ENCODE measurements at regions not wholly inside any gene's neighbourhood (a gene's known extent, or its start where the extent isn't known, plus 50 kb on each side); places are given as distances from the start of the nearest gene placed in this dataset.

GRCh38 chr4:144580430-144580829 is 65.5 kb upstream of the HHIP start:
- no peak for DNase-seq

- DNase-seq = no peak
Measured at GRCh38 chr4:144582105-144582850, 63.7 kb upstream of the HHIP start.

DNA sequence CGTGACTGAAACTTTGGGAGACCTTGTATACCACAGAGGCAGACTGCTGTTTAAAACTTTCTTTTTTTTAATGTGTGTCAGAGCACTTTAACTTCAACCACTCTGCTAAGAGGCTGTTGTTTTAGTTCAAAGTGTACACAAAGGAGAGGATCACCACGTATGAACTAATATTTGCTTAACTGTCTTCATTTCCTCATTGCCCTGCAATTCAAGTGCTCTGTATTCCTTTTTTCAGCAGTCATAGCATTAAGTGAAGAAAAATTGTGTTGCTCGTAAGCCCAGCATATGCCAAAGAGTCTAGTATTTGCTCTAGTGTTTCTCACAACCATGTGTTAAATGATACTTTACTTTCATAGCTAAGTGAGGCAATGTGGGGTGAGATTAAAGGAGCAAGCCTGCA is 63.0 kb upstream of the HHIP start:
- no peak for DNase-seq

- no peak for DNase-seq
Measured at GRCh38 chr4:144583658-144584057, 62.3 kb upstream of the HHIP start.

GRCh38 chr4:144584428-144584827 is 61.5 kb upstream of the HHIP start:
- no peak for DNase-seq

- no peak for DNase-seq
Measured at GRCh38 chr4:144589512-144589911, 56.4 kb upstream of the HHIP start.

- no peak for DNase-seq
Measured at GRCh38 chr4:144590020-144590419, 55.9 kb upstream of the HHIP start.

DNA sequence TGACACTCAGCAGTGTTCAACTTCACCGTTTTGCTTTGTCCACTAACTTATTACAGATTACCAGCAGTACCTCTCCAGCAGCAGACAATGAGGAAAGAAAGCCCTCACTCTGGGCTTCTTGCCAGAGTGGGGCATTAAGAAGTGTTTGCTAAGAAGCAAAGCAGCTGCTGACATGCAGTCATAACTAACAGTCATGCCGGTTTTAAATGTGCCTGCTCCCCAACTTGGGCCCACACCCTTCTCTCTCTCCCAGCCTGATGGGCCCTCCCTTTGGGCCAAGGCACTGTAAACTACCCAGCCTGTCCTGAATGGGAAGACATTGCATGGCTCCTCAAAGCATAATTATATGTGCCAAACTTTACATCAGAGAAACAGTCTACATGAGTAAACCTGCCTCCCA is 54.6 kb upstream of the HHIP start:
- no peak for DNase-seq

GRCh38 chr4:144592264-144592663 is 53.7 kb upstream of the HHIP start:
- no peak for DNase-seq

DNA sequence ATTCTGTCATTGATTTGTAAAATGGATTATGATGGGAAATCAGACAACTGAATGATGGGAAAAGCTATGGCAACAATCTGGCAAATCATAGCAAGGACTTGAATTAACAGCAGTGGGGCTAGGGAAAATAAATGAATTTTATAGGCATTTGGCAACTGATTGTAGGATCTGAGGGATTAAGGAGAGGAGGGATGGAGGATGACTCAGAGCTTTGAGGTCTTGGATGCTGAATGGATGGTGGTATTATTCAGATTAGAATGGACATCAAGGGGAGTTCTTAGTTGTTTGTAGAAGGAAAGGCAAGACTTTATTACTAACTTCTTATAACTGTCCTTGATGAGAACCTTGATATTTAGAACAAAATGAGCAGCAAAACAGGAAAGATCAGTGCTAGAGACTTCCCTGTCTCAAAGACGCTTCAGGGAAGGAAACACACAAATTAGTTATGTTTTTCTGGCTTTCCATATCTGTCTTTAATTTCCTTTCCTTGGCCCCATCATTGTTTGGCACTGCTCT is 51.4 kb upstream of the HHIP start:
- no peak for DNase-seq

DNA sequence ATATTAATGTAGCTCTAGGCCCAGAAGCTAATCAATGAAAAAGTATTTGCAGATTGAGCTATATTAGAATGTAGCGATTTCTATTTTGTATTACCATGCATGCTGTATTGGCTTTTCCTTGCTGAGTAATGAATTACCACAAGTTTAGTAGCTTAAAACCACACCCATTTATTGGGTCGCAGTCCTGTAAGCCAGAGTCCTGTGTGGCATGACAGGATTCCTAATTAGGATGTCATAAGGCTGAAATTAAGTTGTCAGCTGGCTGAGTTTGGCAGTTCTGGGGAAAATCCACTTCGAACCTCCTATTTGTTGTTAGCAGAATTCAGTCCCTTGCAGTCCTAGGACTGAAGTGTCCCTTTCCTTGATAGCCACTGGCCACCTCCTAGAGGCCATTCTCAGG is 50.3 kb upstream of the HHIP start:
- no peak for DNase-seq

Measured in GF-D8 (cell line).